ENCODE measurements at regions not wholly inside any gene's neighbourhood (a gene's known extent, or its start where the extent isn't known, plus 50 kb on each side); places are given as distances from the start of the nearest gene placed in this dataset.

GRCh38 chr13:105327581-105328126 lies 1207.8 kb downstream of the EFNB2 start:
- DNase-seq (ENCODE audit: low read depth in 3 of 3), result no peak

GRCh38 chr13:105319875-105320274 lies 1215.6 kb downstream of the EFNB2 start:
- DNase-seq (ENCODE audit: low read depth in 3 of 3), result no peak

- no peak for DNase-seq (ENCODE audit: low read depth in 3 of 3)
Observed at GRCh38 chr13:105316731-105317130, 1218.7 kb downstream of the EFNB2 start.

GRCh38 chr13:105312906-105313305 lies 1222.6 kb downstream of the EFNB2 start:
- no peak for DNase-seq (ENCODE audit: low read depth in 3 of 3)

GRCh38 chr13:105311094-105311493 lies 1224.4 kb downstream of the EFNB2 start:
- DNase-seq (ENCODE audit: low read depth in 3 of 3), result no peak

- DNase-seq (ENCODE audit: low read depth in 3 of 3), result no peak
Observed at GRCh38 chr13:105307776-105308175, 1227.7 kb downstream of the EFNB2 start.

GRCh38 chr13:105297839-105298238 lies 1237.6 kb downstream of the EFNB2 start:
- DNase-seq (ENCODE audit: low read depth in 3 of 3), result no peak

- DNase-seq (ENCODE audit: low read depth in 3 of 3), result no peak
Observed at GRCh38 chr13:105291987-105292386, 1243.5 kb downstream of the EFNB2 start.

- DNase-seq (ENCODE audit: low read depth in 3 of 3), result no peak
Observed at GRCh38 chr13:105290596-105290995, 1244.9 kb downstream of the EFNB2 start.

- no peak for DNase-seq (ENCODE audit: low read depth in 3 of 3)
Observed at GRCh38 chr13:105285526-105285925, 1249.9 kb downstream of the EFNB2 start.

- DNase-seq (ENCODE audit: low read depth in 3 of 3), result no peak
Observed at GRCh38 chr13:105282406-105283285, 1252.8 kb downstream of the EFNB2 start.

GRCh38 chr13:105278943-105279381 lies 1256.5 kb downstream of the EFNB2 start:
- no peak for DNase-seq (ENCODE audit: low read depth in 3 of 3)

- no peak for DNase-seq (ENCODE audit: low read depth in 3 of 3)
Observed at GRCh38 chr13:105276571-105276970, 1258.9 kb downstream of the EFNB2 start.

GRCh38 chr13:105273665-105274222 lies 1261.7 kb downstream of the EFNB2 start:
- DNase-seq (ENCODE audit: low read depth in 3 of 3), result no peak

- DNase-seq (ENCODE audit: low read depth in 3 of 3), result no peak
Observed at GRCh38 chr13:105272660-105273631, 1262.5 kb downstream of the EFNB2 start.

- no peak for DNase-seq (ENCODE audit: low read depth in 3 of 3)
Observed at GRCh38 chr13:105266615-105267014, 1268.8 kb downstream of the EFNB2 start.

GRCh38 chr13:105262579-105262978 lies 1272.9 kb downstream of the EFNB2 start:
- no peak for DNase-seq (ENCODE audit: low read depth in 3 of 3)

GRCh38 chr13:105259426-105259825 lies 1276.0 kb downstream of the EFNB2 start:
- no peak for DNase-seq (ENCODE audit: low read depth in 3 of 3)

- DNase-seq (ENCODE audit: low read depth in 3 of 3), result no peak
Observed at GRCh38 chr13:105255472-105255871, 1280.0 kb downstream of the EFNB2 start.

- no peak for DNase-seq (ENCODE audit: low read depth in 3 of 3)
Observed at GRCh38 chr13:105251293-105251692, 1284.2 kb downstream of the EFNB2 start.

- DNase-seq (ENCODE audit: low read depth in 3 of 3), result no peak
Observed at GRCh38 chr13:105247830-105248229, 1287.6 kb downstream of the EFNB2 start.

- no peak for DNase-seq (ENCODE audit: low read depth in 3 of 3)
Observed at GRCh38 chr13:105240371-105240770, 1295.1 kb downstream of the EFNB2 start.
